ENCODE measurements at regions not wholly inside any gene's neighbourhood (a gene's known extent, or its start where the extent isn't known, plus 50 kb on each side); places are given as distances from the start of the nearest gene placed in this dataset.

GRCh38 chr1:219020386-219020785, 153.3 kb upstream of the LYPLAL1 start:
- no peak for FAIRE-seq
- no peak for DNase-seq (ENCODE audit: low spot score in 2 of 2)

GRCh38 chr1:219020846-219021245, 152.8 kb upstream of the LYPLAL1 start:
- DNase-seq (ENCODE audit: low spot score in 2 of 2) (no peak), FAIRE-seq (no peak)

GRCh38 chr1:219027146-219027673, 146.5 kb upstream of the LYPLAL1 start:
- FAIRE-seq (no peak), DNase-seq (ENCODE audit: low spot score in 2 of 2) (no peak)

GRCh38 chr1:219031809-219032208, 141.9 kb upstream of the LYPLAL1 start:
- DNase-seq (ENCODE audit: low spot score in 2 of 2) (no peak), FAIRE-seq (no peak)

GRCh38 chr1:219038398-219038797, 135.3 kb upstream of the LYPLAL1 start:
- FAIRE-seq (no peak), DNase-seq (ENCODE audit: low spot score in 2 of 2) (no peak)

GRCh38 chr1:219039017-219039681, 134.5 kb upstream of the LYPLAL1 start:
- FAIRE-seq (no peak), DNase-seq (ENCODE audit: low spot score in 2 of 2) (no peak)

- FAIRE-seq (no peak), DNase-seq (ENCODE audit: low spot score in 2 of 2) (no peak)
Observed at GRCh38 chr1:219039682-219040154, 134.0 kb upstream of the LYPLAL1 start.

GRCh38 chr1:219040291-219040690, 133.4 kb upstream of the LYPLAL1 start:
- no peak for FAIRE-seq
- DNase-seq (ENCODE audit: low spot score in 2 of 2) = no peak

- FAIRE-seq = no peak
- no peak for DNase-seq (ENCODE audit: low spot score in 2 of 2)
Observed at GRCh38 chr1:219041141-219041540, 132.5 kb upstream of the LYPLAL1 start.

GRCh38 chr1:219041818-219042217, 131.9 kb upstream of the LYPLAL1 start:
- no peak for DNase-seq (ENCODE audit: low spot score in 2 of 2)
- no peak for FAIRE-seq

GRCh38 chr1:219042769-219043168, 130.9 kb upstream of the LYPLAL1 start:
- DNase-seq (ENCODE audit: low spot score in 2 of 2) = no peak
- FAIRE-seq = peak; percentile 52

GRCh38 chr1:219045246-219045645, 128.4 kb upstream of the LYPLAL1 start:
- FAIRE-seq = no peak
- DNase-seq (ENCODE audit: low spot score in 2 of 2) = no peak

- DNase-seq (ENCODE audit: low spot score in 2 of 2) = no peak
- no peak for FAIRE-seq
Observed at GRCh38 chr1:219049501-219049900, 124.2 kb upstream of the LYPLAL1 start.

- FAIRE-seq (no peak), DNase-seq (ENCODE audit: low spot score in 2 of 2) (no peak)
Observed at GRCh38 chr1:219050086-219050821, 123.4 kb upstream of the LYPLAL1 start.

- FAIRE-seq (no peak), DNase-seq (ENCODE audit: low spot score in 2 of 2) (no peak)
Observed at GRCh38 chr1:219050822-219051125, 122.9 kb upstream of the LYPLAL1 start.

GRCh38 chr1:219051547-219051946, 122.1 kb upstream of the LYPLAL1 start:
- FAIRE-seq (no peak), DNase-seq (ENCODE audit: low spot score in 2 of 2) (no peak)

- no peak for DNase-seq (ENCODE audit: low spot score in 2 of 2)
- no peak for FAIRE-seq
Observed at GRCh38 chr1:219058891-219059820, 114.5 kb upstream of the LYPLAL1 start.

- DNase-seq (ENCODE audit: low spot score in 2 of 2) (no peak), FAIRE-seq (no peak)
Observed at GRCh38 chr1:219060798-219061197, 112.9 kb upstream of the LYPLAL1 start.

- FAIRE-seq (no peak), DNase-seq (ENCODE audit: low spot score in 2 of 2) (no peak)
Observed at GRCh38 chr1:219062161-219062560, 111.5 kb upstream of the LYPLAL1 start.

GRCh38 chr1:219066098-219066497, 107.6 kb upstream of the LYPLAL1 start:
- no peak for FAIRE-seq

More at GRCh38 chr1:219066098-219066497, 107.6 kb upstream of the LYPLAL1 start:
- DNase-seq (ENCODE audit: low spot score in 2 of 2) = no peak
